BLaER1 (cell line): ENCODE measurements at regions not wholly inside any gene's neighbourhood (a gene's known extent, or its start where the extent isn't known, plus 50 kb on each side); places are given as distances from the start of the nearest gene placed in this dataset.
A peak's percentile ranks its signal among the peaks of the same experiment; 100 is the strongest.

Experiments
- H3K27ac ChIP-seq: shearing (Covaris generic); formaldehyde crosslinking; 2 replicates; pipeline ENCODE4 v1.8.1; 2022
- H3K27me3 ChIP-seq: shearing (Covaris generic); formaldehyde crosslinking; 2 replicates; pipeline ENCODE4 v1.8.1; 2022
- H3K36me3 ChIP-seq: shearing (Covaris generic); formaldehyde crosslinking; 2 replicates; pipeline ENCODE4 v1.8.1; 2022
- H3K4me1 ChIP-seq: shearing (Covaris generic); formaldehyde crosslinking; 2 replicates; pipeline ENCODE4 v1.8.1; 2022
- H3K4me2 ChIP-seq: shearing (Covaris generic); formaldehyde crosslinking; 2 replicates; pipeline ENCODE4 v1.8.1; 2022
- H3K4me3 ChIP-seq: shearing (Covaris generic); formaldehyde crosslinking; 2 replicates; pipeline ENCODE4 v1.8.1; 2022
- H3K9ac ChIP-seq: shearing (Covaris generic); formaldehyde crosslinking; 2 replicates; pipeline ENCODE4 v1.8.1; 2022
- H3K9me3 ChIP-seq: shearing (Covaris generic); formaldehyde crosslinking; 2 replicates; pipeline ENCODE4 v1.8.1; 2022
- H4K20me1 ChIP-seq: shearing (Covaris generic); formaldehyde crosslinking; 2 replicates; pipeline ENCODE4 v1.8.1; 2022
- Cebpa-rat ChIP-seq: shearing (Covaris generic); IDR thresholded peaks from 2 replicates; pipeline ENCODE4 v1.8.1; 2022

DNA sequence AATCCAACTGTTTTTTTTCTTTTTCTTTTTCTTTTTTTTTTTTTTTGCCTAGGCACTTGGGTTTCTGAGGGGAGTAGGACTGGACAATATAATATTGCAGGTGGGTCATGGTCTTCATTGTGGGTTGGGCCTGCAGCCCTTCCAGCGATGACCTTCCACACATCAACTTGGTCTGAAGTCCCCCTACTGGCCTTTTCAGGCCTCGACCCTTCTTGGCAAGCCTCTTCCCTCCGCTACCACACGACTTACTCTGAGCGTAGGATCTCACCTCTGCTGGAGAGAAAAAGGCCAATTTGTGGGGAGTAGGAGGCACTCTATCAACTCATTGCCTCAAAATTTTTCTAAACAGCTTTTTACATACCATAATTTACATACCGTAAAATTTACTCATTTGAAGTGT is 51.1 kb upstream of the GRIK3 start:
- peak overlapping the region; percentile 84 for H3K27ac ChIP-seq
- no peaks in the 10 kb centered on the region for H3K36me3 ChIP-seq
- peaks cover 2% of the 10 kb centered on the region; the same call in 1 of the 2 replicates for H3K9me3 ChIP-seq
- H3K4me3 ChIP-seq, result no peak overlapping the region
- TF ChIP-seq Cebpa-rat, result no peak
- no peaks in the 10 kb centered on the region for H4K20me1 ChIP-seq
- no peaks in the 10 kb centered on the region for H3K27me3 ChIP-seq
- H3K9ac ChIP-seq, result no peak overlapping the region; the same call in 1 of the 2 replicates
- H3K4me1 ChIP-seq, result peaks cover 55% of the 10 kb centered on the region
- H3K4me2 ChIP-seq, result peak overlapping the region; percentile 88

DNA sequence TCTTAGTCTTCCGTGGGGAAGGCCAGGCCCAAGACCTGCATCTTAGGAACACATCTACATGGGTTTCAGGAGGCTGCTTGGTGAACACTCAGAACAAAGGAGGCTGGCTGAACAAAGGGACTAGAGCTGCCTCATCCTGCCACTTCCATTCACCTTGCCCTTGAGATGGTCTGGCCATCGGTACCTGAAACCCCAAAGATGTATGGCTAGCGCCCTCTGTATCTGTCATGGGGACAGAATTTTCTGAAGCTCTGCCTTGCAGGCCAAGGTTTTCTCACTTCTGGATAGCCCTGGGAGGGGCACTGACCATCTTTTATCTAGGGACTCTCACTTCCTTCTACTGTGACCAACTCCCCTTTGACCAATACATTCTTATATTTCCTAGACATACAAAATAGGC is 55.4 kb upstream of the GRIK3 start:
- no peak overlapping the region; the same call in 1 of the 2 replicates for H3K27ac ChIP-seq
- H3K4me3 ChIP-seq, result no peak overlapping the region
- TF ChIP-seq Cebpa-rat, result no peak

DNA sequence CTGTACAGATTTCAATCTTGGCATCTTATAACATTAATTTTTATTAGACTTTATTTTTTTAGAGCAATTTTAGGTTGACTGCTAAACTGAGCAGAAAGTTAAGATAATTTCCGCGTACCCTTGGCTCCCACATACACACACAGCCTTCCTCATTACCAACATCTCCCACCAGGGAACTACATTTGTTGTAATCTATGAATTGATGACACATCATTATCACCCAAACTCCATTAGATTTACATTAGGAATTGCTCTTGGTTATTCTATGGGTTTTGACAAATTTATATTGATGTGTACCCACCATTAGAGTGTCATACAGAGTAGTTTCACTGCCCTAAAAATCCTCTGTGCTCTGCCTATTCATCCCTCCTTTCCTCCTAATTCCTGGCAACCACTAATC is 56.4 kb upstream of the GRIK3 start:
- no peak for TF ChIP-seq Cebpa-rat
- H3K36me3 ChIP-seq, result no peaks in the 10 kb centered on the region

More for the DNA sequence above, 55.4 kb upstream of the GRIK3 start:
- H3K9ac ChIP-seq, result no peak overlapping the region
- H4K20me1 ChIP-seq, result no peaks in the 10 kb centered on the region
- no peaks in the 10 kb centered on the region for H3K27me3 ChIP-seq
- H3K4me1 ChIP-seq, result peaks cover 50% of the 10 kb centered on the region
- H3K9me3 ChIP-seq, result peaks cover 4% of the 10 kb centered on the region; the same call in 1 of the 2 replicates
- H3K36me3 ChIP-seq, result no peaks in the 10 kb centered on the region
- no peak overlapping the region for H3K4me2 ChIP-seq

DNA sequence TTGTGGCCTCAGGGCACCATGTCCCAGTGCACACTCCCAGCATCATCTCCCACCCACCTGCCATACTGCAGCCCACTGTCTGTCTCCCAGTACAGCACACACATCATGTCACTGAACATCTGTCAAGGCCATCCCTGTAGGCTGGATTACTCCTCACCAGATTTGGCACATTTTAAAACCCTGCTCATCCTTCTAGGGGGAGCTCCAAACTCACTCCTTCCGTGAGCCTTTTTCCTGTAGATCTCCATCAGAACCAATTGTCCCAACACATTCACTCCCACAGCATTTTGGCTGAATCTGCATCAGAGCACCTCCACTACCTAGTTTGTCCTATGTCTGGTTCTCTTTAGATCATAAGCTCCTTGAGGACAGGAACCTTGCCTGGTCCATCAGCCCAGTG is 58.6 kb upstream of the GRIK3 start:
- H3K9me3 ChIP-seq, result peaks cover 4% of the 10 kb centered on the region; the same call in 1 of the 2 replicates
- H4K20me1 ChIP-seq, result no peaks in the 10 kb centered on the region
- no peak overlapping the region for H3K4me3 ChIP-seq

More for the DNA sequence above, 56.4 kb upstream of the GRIK3 start:
- Histone ChIP-seq H3K9ac (no peak overlapping the region), H3K27me3 (no peaks in the 10 kb centered on the region), H3K4me1 (peaks cover 50% of the 10 kb centered on the region), H3K4me2 (no peak overlapping the region), H3K9me3 (peaks cover 4% of the 10 kb centered on the region; the same call in 1 of the 2 replicates), H4K20me1 (no peaks in the 10 kb centered on the region), H3K27ac (no peak overlapping the region), H3K4me3 (no peak overlapping the region)

DNA sequence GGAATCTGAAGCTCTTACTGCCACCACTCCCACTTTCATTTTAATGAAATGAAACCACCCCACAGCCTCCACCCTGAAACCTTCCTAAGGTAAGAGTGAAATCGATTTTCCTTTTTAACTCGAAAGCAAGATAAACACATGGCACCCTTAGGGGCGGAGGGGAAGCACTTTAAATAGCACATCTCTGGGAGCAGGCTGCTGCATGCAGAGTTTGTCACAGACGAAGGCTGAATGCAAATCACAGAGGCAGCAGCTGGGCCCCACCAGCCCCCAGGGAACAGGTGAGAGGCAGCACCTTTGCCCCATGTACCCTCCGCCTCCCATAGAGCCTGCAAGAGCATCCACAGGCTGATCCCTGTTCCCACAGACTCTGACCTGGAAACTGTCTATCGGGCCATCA is 60.0 kb upstream of the GRIK3 start:
- H3K27ac ChIP-seq, result peak overlapping the region; percentile 56; the same call in 1 of the 2 replicates
- no peaks in the 10 kb centered on the region for H3K27me3 ChIP-seq
- H4K20me1 ChIP-seq, result no peaks in the 10 kb centered on the region
- H3K4me3 ChIP-seq, result no peak overlapping the region
- TF ChIP-seq Cebpa-rat, result no peak
- H3K9me3 ChIP-seq, result peaks cover 4% of the 10 kb centered on the region; the same call in 1 of the 2 replicates
- H3K9ac ChIP-seq, result peak overlapping the region; percentile 48; the same call in 1 of the 2 replicates
- H3K4me2 ChIP-seq, result peak overlapping the region; percentile 70
- H3K36me3 ChIP-seq, result no peaks in the 10 kb centered on the region
- H3K4me1 ChIP-seq, result peaks cover 43% of the 10 kb centered on the region

More for the DNA sequence above, 58.6 kb upstream of the GRIK3 start:
- Histone ChIP-seq H3K4me1 (peaks cover 35% of the 10 kb centered on the region), H3K9ac (no peak overlapping the region), H3K36me3 (no peaks in the 10 kb centered on the region), H3K27me3 (no peaks in the 10 kb centered on the region), H3K27ac (no peak overlapping the region), H3K4me2 (no peak overlapping the region)
- no peak for TF ChIP-seq Cebpa-rat

DNA sequence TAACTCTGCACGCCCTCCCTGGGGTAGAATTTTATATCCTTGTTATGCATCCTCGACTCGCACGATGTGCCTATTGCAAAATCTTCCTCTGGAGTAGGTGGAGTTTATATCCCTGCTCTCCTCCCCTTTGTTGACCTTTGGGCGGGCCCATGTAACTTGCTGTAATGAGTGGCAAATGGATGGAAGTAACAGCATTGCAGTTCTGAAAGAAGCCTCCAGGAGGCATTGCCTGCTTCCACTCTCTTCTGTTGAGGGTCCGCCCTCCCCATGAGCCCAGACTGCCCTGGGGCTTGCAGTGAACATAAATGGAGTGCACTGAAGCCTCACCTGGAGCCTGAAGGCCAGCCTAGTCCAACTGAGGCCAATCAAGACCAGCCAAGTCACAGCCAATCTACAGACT is 62.2 kb upstream of the GRIK3 start:
- no peak overlapping the region for H3K27ac ChIP-seq
- no peaks in the 10 kb centered on the region for H4K20me1 ChIP-seq
- H3K9me3 ChIP-seq, result peaks cover 4% of the 10 kb centered on the region; the same call in 1 of the 2 replicates
- peaks cover 43% of the 10 kb centered on the region for H3K4me1 ChIP-seq
- no peaks in the 10 kb centered on the region for H3K27me3 ChIP-seq
- no peak overlapping the region for H3K9ac ChIP-seq
- H3K4me2 ChIP-seq, result no peak overlapping the region
- H3K36me3 ChIP-seq, result no peaks in the 10 kb centered on the region
- H3K4me3 ChIP-seq, result no peak overlapping the region
- TF ChIP-seq Cebpa-rat, result no peak

DNA sequence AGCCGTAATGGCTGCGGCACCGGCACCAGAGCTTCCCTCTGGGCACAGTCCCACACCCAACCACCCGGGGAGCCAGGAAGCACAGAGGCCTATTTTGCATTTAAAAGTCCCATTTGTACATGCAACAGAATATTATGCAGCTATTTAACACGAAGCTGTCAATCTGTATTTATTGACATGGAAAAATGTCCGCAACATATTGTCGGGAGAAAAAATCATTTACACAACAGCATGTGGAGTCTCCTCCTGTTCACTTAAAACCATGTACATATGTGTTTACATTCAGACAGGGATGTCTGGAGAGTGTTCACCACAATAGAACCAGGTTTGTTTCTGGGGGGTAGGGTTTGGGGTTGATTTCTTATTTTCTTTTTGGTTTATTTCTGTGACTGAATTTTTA is 63.4 kb upstream of the GRIK3 start:
- Histone ChIP-seq H3K27ac (no peak overlapping the region), H3K9ac (no peak overlapping the region)

DNA sequence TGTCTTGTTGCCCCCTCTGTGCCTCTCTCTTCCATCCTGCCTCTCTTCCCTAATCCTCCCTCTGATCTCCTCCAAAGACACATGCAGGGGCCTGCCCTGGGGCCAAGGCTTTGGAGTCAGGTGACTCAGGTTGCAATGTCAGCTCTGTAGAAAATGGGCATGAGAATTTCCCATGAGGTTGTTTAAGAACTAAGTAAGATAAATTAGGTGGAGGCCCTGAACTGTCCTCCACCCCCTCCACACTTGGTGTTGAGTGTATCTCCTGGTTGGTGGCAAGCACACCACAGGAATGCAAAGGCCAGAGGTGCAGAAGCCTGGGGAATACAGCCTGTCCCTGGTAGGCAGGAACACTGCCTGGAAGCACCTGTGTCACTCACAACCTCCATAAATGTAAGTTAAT is 63.9 kb upstream of the GRIK3 start:
- no peaks in the 10 kb centered on the region for H3K9me3 ChIP-seq
- H4K20me1 ChIP-seq, result no peaks in the 10 kb centered on the region
- H3K4me1 ChIP-seq, result peaks cover 37% of the 10 kb centered on the region
- no peak overlapping the region for H3K4me3 ChIP-seq
- H3K27ac ChIP-seq, result no peak overlapping the region
- TF ChIP-seq Cebpa-rat, result no peak
- no peaks in the 10 kb centered on the region for H3K27me3 ChIP-seq
- peak overlapping the region; percentile 14; the same call in 1 of the 2 replicates for H3K4me2 ChIP-seq
- no peaks in the 10 kb centered on the region for H3K36me3 ChIP-seq
- H3K9ac ChIP-seq, result no peak overlapping the region

More for the DNA sequence above, 63.4 kb upstream of the GRIK3 start:
- H3K27me3 ChIP-seq, result no peaks in the 10 kb centered on the region
- H3K36me3 ChIP-seq, result no peaks in the 10 kb centered on the region
- no peak overlapping the region for H3K4me2 ChIP-seq
- H3K4me1 ChIP-seq, result peaks cover 41% of the 10 kb centered on the region
- no peak overlapping the region for H3K4me3 ChIP-seq
- no peak for TF ChIP-seq Cebpa-rat
- no peaks in the 10 kb centered on the region for H4K20me1 ChIP-seq
- no peaks in the 10 kb centered on the region for H3K9me3 ChIP-seq

DNA sequence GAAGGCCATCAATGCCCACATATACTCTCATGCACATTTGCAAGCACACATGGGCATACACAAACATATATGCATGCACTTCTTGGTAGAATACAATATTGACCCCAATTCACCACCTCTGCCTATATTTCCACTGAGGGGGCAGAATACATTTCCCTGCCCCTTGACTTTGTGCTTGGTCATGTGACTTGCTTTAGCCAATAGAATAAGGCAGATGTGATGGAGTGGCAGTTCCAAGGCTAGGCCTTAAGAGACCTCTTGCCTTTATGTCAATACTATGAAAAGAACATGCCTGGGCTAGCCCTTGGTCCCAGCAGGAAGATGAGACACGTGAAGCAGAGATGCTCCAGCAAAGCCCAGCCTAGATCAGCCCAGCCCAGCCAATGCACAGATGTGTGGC is 66.0 kb upstream of the GRIK3 start:
- Histone ChIP-seq H3K4me3 (no peak overlapping the region), H4K20me1 (no peaks in the 10 kb centered on the region), H3K36me3 (no peaks in the 10 kb centered on the region), H3K27ac (no peak overlapping the region), H3K27me3 (no peaks in the 10 kb centered on the region), H3K4me1 (peaks cover 16% of the 10 kb centered on the region), H3K9ac (no peak overlapping the region), H3K4me2 (no peak overlapping the region), H3K9me3 (no peaks in the 10 kb centered on the region)
- no peak for TF ChIP-seq Cebpa-rat

DNA sequence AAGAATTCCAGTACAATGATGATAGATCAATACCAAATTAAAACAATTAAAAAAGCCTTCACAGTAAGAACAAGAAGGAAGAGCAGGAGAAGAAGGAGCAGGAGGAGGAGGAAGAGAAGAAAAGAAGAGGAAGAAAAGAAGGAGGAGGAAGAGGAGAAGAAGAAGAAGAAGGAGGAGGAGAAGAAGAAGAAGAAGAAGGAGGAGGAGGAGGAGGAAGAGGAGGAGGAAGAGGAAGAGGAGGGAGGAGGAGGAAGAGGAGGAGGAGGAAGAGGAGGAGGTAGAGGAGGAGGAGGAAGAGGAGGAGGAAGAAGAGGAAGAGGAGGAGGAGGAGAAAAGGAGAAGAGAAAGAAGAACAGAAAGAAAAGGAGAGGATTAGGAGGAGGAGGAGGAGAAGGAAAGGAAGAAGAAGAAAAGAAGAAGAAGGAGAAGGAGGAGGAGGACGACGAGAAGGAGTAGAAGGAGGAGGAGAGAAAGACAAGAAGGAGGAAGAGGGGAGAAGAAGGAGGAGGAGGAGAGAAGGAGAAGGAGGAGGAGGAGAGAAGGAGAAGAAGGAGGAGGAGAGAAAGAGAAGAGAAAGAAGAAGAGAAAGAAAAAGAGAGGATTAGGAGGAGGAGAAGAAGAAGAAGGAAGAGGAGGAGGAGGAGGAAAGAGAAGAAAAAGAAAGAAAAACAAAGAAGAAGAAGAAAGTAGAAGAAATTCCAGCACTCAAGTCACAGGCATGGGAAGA is 68.5 kb upstream of the GRIK3 start:
- no peak overlapping the region for H3K4me3 ChIP-seq
- H3K9ac ChIP-seq, result no peak overlapping the region
- TF ChIP-seq Cebpa-rat, result no peak
- no peak overlapping the region for H3K27ac ChIP-seq
- H3K4me1 ChIP-seq, result peaks cover 7% of the 10 kb centered on the region
- no peaks in the 10 kb centered on the region for H3K9me3 ChIP-seq
- H3K4me2 ChIP-seq, result no peak overlapping the region
- H4K20me1 ChIP-seq, result no peaks in the 10 kb centered on the region
- H3K27me3 ChIP-seq, result no peaks in the 10 kb centered on the region
- H3K36me3 ChIP-seq, result no peaks in the 10 kb centered on the region
